GM19395 (cell line): ENCODE measurements at regions not wholly inside any gene's neighbourhood (a gene's known extent, or its start where the extent isn't known, plus 50 kb on each side); places are given as distances from the start of the nearest gene placed in this dataset.
A peak's percentile ranks its signal among the peaks of the same experiment; 100 is the strongest.
"Not testable (repeated sequence)": the region's sequence is repeated elsewhere in the genome, so short reads cannot be mapped to it uniquely, and the experiment has no call there.

Experiments
- ATAC-seq: cut with Tn5 transposase; IDR thresholded peaks from one replicate; pipeline ENCODE4 v1.9.1; 2021; ENCODE audit warnings: mild to moderate bottlenecking, moderate library complexity; ENCODE audit not compliant: unreplicated experiment

GRCh38 chr12:11446372-11446771 lies 51.0 kb upstream of the PRB2 start:
- no peak for ATAC-seq

GRCh38 chr12:11457996-11458645 lies 62.8 kb upstream of the PRB2 start:
- no peak for ATAC-seq

GRCh38 chr12:11460343-11461023 lies 65.1 kb upstream of the PRB2 start:
- ATAC-seq: no peak

GRCh38 chr12:11461433-11461832 lies 66.1 kb upstream of the PRB2 start:
- ATAC-seq: no peak

- no peak for ATAC-seq
Measured at GRCh38 chr12:11477110-11477509, 81.7 kb upstream of the PRB2 start.

GRCh38 chr12:11482955-11483354 lies 87.6 kb upstream of the PRB2 start:
- ATAC-seq: no peak

GRCh38 chr12:11486623-11487444 lies 91.5 kb upstream of the PRB2 start:
- ATAC-seq: peak; percentile 93

- no peak for ATAC-seq
Measured at GRCh38 chr12:11496157-11496851, 100.9 kb upstream of the PRB2 start.

- ATAC-seq: no peak
Measured at GRCh38 chr12:11497438-11497837, 102.1 kb upstream of the PRB2 start.

GRCh38 chr12:11497995-11498394 lies 102.6 kb upstream of the PRB2 start:
- peak; percentile 70 for ATAC-seq

- not testable (repeated sequence) for ATAC-seq
Measured at GRCh38 chr12:11498574-11498973, 103.2 kb upstream of the PRB2 start.

- no peak for ATAC-seq
Measured at GRCh38 chr12:11499806-11500187, 104.4 kb upstream of the PRB2 start.

- ATAC-seq: no peak
Measured at GRCh38 chr12:11500188-11500860, 105.0 kb upstream of the PRB2 start.

- no peak for ATAC-seq
Measured at GRCh38 chr12:11500861-11501230, 105.5 kb upstream of the PRB2 start.

GRCh38 chr12:11508699-11509098 lies 113.3 kb upstream of the PRB2 start:
- ATAC-seq: no peak

- no peak for ATAC-seq
Measured at GRCh38 chr12:11509326-11509725, 114.0 kb upstream of the PRB2 start.

GRCh38 chr12:11510671-11511070 lies 115.3 kb upstream of the PRB2 start:
- ATAC-seq: no peak

GRCh38 chr12:11513288-11513687 lies 117.9 kb upstream of the PRB2 start:
- ATAC-seq: no peak

GRCh38 chr12:11517080-11517479 lies 121.7 kb upstream of the PRB2 start:
- ATAC-seq: no peak

- ATAC-seq: no peak
Measured at GRCh38 chr12:11524446-11524845, 125.0 kb upstream of the ETV6 start.

GRCh38 chr12:11534064-11534463 lies 115.4 kb upstream of the ETV6 start:
- ATAC-seq: no peak
